Rectal smooth muscle tissue (tissue), 1 donor: ENCODE measurements at regions not wholly inside any gene's neighbourhood (a gene's known extent, or its start where the extent isn't known, plus 50 kb on each side); places are given as distances from the start of the nearest gene placed in this dataset.
"Not testable (repeated sequence)": the region's sequence is repeated elsewhere in the genome, so short reads cannot be mapped to it uniquely, and the experiment has no call there.

ENCODE experiments used
- H3K27ac ChIP-seq: one replicate; pipeline ENCODE4 v1.7.0; 2013; ENCODE audit warnings: low read depth, low read length, inconsistent platforms
- H3K27me3 ChIP-seq: one replicate; pipeline ENCODE4 v1.7.0; 2013; ENCODE audit warnings: low read length; ENCODE audit not compliant: control insufficient read depth, insufficient read depth
- H3K36me3 ChIP-seq: one replicate; pipeline ENCODE4 v1.7.0; 2013; ENCODE audit warnings: low read length; ENCODE audit not compliant: control insufficient read depth, insufficient read depth
- H3K4me1 ChIP-seq: one replicate; pipeline ENCODE4 v1.7.0; 2013; ENCODE audit warnings: low read length; ENCODE audit not compliant: control insufficient read depth, insufficient read depth
- H3K4me3 ChIP-seq: one replicate; pipeline ENCODE4 v1.7.0; 2013; ENCODE audit warnings: low read length
- H3K9ac ChIP-seq: one replicate; pipeline ENCODE4 v1.7.0; 2013; ENCODE audit warnings: low read length

DNA sequence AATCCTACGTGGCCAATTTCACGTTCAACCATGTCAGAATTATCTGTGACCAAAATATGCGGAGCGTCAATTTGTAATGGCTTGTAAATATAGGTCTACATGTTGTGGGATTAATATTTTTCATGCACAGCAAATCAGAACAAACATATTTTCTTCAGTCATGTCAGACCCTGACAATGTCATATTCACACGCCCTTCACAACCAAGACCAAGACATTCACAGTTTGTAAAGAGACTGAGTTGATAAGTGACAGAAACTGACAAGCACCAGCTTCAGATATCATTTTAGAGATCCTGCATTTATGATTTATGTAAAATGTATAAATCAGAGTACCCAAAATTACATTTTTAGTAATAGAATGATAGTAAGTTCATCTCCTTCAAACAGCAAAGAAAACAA is 57.3 kb upstream of the NOVA1 start:
- Histone ChIP-seq H3K27ac (no peak overlapping the region), H3K4me1 (no peaks in the 10 kb centered on the region), H3K4me3 (no peak overlapping the region), H3K36me3 (no peaks in the 10 kb centered on the region), H3K27me3 (no peaks in the 10 kb centered on the region), H3K9ac (no peak overlapping the region)

DNA sequence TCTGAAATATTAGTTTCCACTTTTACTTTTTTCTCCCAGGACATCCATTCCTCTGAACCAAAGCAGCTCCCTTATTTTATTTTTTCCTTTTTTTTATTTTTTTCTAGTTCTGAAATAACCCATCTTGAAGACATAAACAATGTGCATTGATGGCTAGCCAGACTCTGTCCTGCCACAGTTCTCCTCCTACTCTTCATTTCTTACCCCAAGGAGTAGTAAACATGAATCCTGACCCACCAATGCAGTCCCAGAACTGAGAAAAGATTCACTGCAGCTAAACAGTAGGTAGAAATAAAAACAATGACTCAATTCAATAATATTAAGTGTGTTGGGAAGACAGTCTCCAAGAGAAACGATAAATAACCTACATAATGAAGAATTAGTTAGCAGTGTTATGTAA is 65.7 kb upstream of the NOVA1 start:
- no peak overlapping the region for H3K4me3 ChIP-seq
- H3K9ac ChIP-seq, result no peak overlapping the region
- no peaks in the 10 kb centered on the region for H3K27me3 ChIP-seq
- no peaks in the 10 kb centered on the region for H3K36me3 ChIP-seq
- no peak overlapping the region for H3K27ac ChIP-seq
- H3K4me1 ChIP-seq, result no peaks in the 10 kb centered on the region

DNA sequence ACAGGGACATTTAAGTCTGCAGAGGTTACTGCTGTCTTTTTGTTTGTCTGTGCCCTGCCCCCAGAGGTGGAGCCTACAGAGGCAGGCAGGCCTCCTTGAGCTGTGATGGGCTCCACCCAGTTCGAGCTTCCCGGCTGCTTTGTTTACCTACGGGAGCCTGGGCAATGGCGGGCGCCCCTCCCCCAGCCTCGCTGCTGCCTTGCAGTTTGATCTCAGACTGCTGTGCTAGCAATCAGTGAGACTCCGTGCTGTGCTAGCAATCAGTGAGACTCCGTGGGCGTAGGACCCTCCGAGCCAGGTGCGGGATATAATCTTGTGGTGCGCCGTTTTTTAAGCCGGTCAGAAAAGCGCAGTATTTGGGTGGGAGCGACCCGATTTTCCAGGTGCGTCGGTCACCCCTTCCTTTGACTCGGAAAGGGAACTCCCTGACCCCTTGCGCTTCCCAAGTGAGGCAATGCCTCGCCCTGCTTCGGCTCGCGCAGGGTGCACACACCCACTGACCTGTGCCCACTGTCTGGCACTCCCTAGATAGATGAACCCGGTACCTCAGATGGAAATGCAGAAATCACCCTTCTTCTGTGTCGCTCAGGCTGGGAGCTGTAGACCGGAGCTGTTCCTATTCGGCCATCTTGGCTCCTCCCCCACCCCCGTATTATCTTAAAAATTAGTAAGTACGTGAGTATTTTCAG is 81.0 kb upstream of the NOVA1 start:
- not testable (repeated sequence) for H3K9ac ChIP-seq, H3K36me3 ChIP-seq, H3K27ac ChIP-seq, H3K27me3 ChIP-seq, H3K4me1 ChIP-seq, H3K4me3 ChIP-seq

DNA sequence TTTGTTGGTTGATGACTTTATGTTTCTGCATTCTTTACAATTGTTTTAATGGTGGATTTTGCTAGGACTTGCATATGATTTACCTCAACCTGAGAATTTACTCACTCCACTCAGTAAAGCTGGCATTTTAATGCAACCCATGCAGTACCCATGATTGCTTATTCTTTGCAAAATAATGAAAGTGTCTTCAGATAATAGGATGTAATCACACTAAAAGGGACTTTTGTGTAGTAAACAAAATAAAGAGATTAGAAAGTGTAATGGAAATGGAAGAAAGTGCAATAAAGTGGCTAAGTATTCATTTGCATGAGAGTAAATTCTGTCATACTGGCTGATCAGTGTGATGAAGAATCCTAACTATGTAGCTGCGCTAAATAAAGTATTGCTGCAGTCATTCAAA is 87.6 kb upstream of the NOVA1 start:
- Histone ChIP-seq H3K36me3 (no peaks in the 10 kb centered on the region), H3K4me1 (no peaks in the 10 kb centered on the region), H3K27ac (no peak overlapping the region), H3K27me3 (no peaks in the 10 kb centered on the region), H3K4me3 (no peak overlapping the region), H3K9ac (no peak overlapping the region)

DNA sequence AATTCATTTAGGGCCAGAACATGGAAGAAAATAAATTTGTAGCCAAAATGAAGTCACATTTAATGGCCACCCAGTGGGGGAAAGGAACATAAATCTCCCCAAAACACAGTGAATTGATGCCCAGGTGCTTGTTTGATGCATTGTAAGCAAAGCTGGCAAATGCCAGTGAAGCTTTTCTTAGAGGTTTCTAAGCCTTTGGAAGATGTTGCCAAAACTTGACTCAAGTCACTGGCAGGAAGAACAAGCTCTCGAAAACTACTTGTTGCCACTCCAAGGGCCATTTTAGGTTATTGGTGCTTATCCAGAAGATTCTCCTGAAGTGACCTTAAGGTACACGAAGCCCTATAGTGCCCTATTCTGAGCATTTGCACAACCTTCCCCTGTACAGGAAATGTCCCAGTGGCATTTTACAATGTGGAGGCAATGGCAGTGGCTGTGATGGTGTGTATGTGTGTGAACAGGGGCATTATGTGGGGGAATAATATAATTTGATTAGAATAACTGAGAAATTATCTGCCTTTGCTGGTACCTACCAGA is 89.5 kb upstream of the NOVA1 start:
- no peaks in the 10 kb centered on the region for H3K27me3 ChIP-seq
- no peaks in the 10 kb centered on the region for H3K36me3 ChIP-seq
- H3K4me1 ChIP-seq, result no peaks in the 10 kb centered on the region
- H3K27ac ChIP-seq, result no peak overlapping the region
- H3K9ac ChIP-seq, result no peak overlapping the region
- H3K4me3 ChIP-seq, result no peak overlapping the region

DNA sequence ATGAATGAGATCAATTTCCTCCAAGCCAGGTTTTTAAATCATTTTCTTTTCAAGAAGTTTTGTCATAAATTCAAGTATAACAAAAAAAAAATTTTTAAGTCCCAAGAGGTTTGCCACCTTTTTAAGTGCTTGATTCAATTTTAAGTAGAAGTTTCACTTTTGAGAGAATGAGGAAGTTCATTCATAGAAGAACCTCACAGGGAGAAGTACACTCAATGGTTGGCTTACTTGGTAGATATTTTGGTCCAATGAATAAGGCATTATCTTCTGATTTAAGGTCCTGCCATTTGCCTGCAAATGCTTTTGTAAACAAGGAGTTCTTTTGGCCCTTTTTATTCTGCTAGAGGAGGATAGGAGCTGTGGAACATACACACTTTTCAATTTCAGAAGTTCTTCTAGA is 96.7 kb upstream of the NOVA1 start:
- H3K4me1 ChIP-seq, result no peaks in the 10 kb centered on the region
- H3K36me3 ChIP-seq, result no peaks in the 10 kb centered on the region
- no peak overlapping the region for H3K4me3 ChIP-seq
- H3K27me3 ChIP-seq, result no peaks in the 10 kb centered on the region
- H3K27ac ChIP-seq, result no peak overlapping the region
- no peak overlapping the region for H3K9ac ChIP-seq

DNA sequence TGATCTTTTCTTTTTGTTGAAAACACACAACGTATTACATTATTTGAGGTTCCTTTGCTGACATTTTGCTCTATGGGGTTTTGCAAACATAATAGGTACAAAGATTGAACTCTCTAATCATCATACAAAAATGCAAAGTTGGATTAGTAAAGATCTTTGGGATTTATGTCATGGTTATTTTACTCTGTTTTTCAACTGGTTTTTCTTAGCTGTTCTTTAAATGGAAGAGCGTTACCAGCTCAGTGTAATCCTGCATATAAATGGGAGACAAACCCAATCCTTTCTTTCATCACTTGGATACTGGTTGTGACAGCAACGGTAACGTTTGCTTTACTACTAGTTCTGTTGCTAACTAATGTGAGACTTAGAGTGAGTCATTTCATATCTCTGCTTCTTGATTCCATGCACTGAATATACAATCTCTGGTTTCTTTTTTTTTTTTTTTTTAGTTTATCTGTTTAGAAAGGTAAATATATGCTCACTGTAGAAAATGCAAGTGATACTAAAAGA is 104.9 kb upstream of the NOVA1 start:
- no peak overlapping the region for H3K4me3 ChIP-seq

DNA sequence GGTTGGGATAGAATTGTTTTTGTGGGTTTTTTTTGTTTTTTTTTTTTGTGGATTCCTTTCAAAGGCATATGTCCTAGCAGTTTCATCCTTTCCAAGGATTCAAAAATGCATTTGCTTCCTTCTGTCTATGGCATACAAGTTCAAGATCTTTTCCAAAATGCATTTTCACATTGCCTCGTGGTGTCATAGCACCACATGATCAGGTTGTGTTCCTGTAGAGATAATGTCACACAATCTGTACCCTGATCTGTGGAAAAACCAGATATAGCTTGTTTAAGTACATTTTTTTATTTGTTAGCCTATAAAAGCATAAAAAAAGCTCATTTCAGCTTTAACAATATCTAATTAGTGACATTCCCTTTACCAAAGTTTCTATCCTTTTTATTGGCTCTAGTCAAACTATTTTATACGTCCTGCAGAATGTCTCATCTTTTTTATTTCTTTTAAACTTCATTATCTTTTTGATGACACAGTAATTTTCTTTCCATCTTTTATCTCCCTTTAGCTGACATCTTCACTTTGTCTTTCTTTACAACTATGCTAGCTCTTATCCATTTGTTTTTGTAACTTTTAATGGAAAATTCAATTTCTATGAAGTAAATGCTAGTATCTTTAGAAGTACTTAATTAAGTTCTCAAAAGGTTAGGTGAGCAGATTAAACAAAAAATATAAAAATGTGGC is 106.0 kb upstream of the NOVA1 start:
- H3K4me1 ChIP-seq, result no peaks in the 10 kb centered on the region
- no peak overlapping the region for H3K27ac ChIP-seq
- no peak overlapping the region for H3K9ac ChIP-seq
- no peaks in the 10 kb centered on the region for H3K27me3 ChIP-seq
- no peaks in the 10 kb centered on the region for H3K36me3 ChIP-seq
- H3K4me3 ChIP-seq, result no peak overlapping the region

More for the DNA sequence above, 104.9 kb upstream of the NOVA1 start:
- no peak overlapping the region for H3K27ac ChIP-seq
- H3K36me3 ChIP-seq, result no peaks in the 10 kb centered on the region
- H3K9ac ChIP-seq, result no peak overlapping the region
- no peaks in the 10 kb centered on the region for H3K4me1 ChIP-seq
- H3K27me3 ChIP-seq, result no peaks in the 10 kb centered on the region

DNA sequence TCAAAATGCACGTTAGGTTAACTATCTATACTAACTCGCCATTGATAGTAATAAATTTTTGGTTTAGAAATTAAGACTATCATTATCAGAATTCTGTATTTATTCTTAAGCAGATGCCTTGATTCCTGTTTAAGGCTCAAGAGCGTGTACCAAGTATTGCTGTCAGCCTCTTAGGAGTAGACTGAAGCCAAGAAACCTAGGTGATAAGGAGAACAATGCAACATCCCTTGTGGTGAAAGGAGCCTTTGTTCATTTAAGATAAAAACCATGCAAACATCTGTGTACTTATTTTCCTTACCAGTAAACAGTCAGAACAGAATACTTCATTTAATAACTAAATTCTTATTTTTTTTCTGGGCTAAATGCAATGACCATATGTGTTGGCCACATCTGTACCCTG is 109.4 kb upstream of the NOVA1 start:
- H3K4me1 ChIP-seq, result no peaks in the 10 kb centered on the region
- no peak overlapping the region for H3K9ac ChIP-seq
- H3K4me3 ChIP-seq, result no peak overlapping the region
- H3K27me3 ChIP-seq, result no peaks in the 10 kb centered on the region
- no peak overlapping the region for H3K27ac ChIP-seq
- H3K36me3 ChIP-seq, result no peaks in the 10 kb centered on the region

DNA sequence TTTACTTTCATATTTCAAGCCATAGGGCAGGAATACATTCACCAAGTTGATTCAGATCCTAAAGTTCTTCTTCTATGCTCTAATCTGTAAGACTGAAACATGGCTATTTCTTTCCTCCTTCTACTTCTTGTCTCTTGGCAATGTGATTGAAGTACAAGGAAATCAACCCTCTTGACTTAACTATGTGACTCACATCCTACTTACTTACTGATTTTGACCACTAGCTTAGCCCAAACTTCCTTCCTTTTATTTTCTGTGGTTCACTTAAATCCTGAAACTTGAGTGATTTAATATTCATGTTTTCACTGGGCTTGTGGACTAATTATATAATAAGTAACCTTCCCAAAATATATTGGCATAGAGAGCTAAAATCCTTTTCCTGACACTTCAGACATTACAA is 111.2 kb upstream of the NOVA1 start:
- Histone ChIP-seq H3K9ac (no peak overlapping the region), H3K36me3 (no peaks in the 10 kb centered on the region), H3K4me3 (no peak overlapping the region), H3K27ac (no peak overlapping the region), H3K4me1 (no peaks in the 10 kb centered on the region), H3K27me3 (no peaks in the 10 kb centered on the region)

DNA sequence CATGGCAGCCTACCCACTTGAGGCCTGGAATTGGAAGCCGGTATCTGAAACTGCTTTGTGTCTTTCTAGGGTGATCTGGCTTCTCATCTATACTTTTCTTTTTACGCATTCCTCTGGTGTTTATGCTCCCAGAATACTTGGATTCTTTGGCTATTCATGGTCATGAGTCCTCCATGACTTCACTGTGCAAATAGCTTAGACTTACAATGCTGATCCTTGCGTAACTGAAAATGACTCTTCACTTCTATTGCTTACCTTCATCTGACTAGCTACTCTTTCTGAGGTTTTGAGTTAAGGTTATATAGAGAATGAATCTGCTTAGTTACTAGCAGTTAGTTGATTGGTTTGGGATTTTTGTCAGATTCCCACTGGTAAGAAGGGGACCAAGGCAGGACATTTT is 121.7 kb upstream of the NOVA1 start:
- H3K27ac ChIP-seq, result no peak overlapping the region
- H3K36me3 ChIP-seq, result no peaks in the 10 kb centered on the region
- H3K27me3 ChIP-seq, result no peaks in the 10 kb centered on the region
- no peaks in the 10 kb centered on the region for H3K4me1 ChIP-seq
- H3K9ac ChIP-seq, result no peak overlapping the region
- no peak overlapping the region for H3K4me3 ChIP-seq

DNA sequence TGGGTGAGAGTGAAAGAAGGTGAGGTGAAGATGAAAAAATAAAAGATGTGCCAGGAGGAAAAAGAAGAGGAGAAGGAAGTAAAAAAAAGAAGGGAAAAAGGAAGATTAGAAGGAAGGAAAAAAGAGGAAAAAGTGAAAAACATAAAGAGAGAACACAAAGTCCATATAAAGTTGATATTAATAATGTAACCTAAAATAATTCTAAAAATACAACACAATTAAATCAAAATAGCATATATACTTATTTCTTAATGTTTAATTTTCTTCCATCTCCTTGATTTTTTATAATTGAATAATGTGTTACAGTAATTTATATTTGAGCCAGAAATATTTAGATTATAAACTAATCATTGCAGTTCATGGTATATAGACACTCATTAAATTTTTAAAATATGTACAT is 124.4 kb upstream of the NOVA1 start:
- H3K4me3 ChIP-seq, result no peak overlapping the region
- no peaks in the 10 kb centered on the region for H3K4me1 ChIP-seq
- no peaks in the 10 kb centered on the region for H3K27me3 ChIP-seq
- H3K27ac ChIP-seq, result no peak overlapping the region
- H3K36me3 ChIP-seq, result no peaks in the 10 kb centered on the region
- no peak overlapping the region for H3K9ac ChIP-seq

DNA sequence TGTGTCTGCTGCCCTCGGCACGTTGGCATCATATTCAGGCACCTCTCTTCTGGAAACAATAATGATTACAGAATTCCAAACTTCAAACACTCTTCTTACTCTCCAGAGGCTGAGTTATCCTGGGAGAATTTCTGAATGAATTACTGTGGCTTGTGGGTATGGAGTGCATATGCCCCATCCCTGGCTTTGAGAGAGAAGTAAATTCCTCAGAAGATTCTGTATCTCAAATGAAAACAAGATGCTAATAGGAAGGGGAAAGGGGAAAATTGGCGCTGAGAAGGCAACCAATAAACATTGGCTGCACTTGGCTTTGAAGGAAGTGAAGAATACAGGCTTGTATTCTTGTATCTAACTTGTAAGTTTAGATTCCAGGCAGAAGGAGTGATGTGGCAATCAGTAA is 132.0 kb upstream of the NOVA1 start:
- H3K4me1 ChIP-seq, result no peaks in the 10 kb centered on the region
- no peak overlapping the region for H3K9ac ChIP-seq
- H3K36me3 ChIP-seq, result no peaks in the 10 kb centered on the region
- H3K4me3 ChIP-seq, result no peak overlapping the region
- H3K27me3 ChIP-seq, result no peaks in the 10 kb centered on the region
- no peak overlapping the region for H3K27ac ChIP-seq
